ENCODE measurements at regions not wholly inside any gene's neighbourhood (a gene's known extent, or its start where the extent isn't known, plus 50 kb on each side); places are given as distances from the start of the nearest gene placed in this dataset.

GRCh38 chr9:4435197-4435596 lies 55.1 kb upstream of the SLC1A1 start:
- no peak for DNase-seq

GRCh38 chr9:4433379-4433778 lies 56.9 kb upstream of the SLC1A1 start:
- DNase-seq = no peak

GRCh38 chr9:4430432-4431261 lies 59.6 kb upstream of the SLC1A1 start:
- no peak for DNase-seq

GRCh38 chr9:4425319-4426045 lies 64.8 kb upstream of the SLC1A1 start:
- DNase-seq = no peak

GRCh38 chr9:4424891-4425290 lies 65.4 kb upstream of the SLC1A1 start:
- no peak for DNase-seq

GRCh38 chr9:4424038-4424437 lies 66.2 kb upstream of the SLC1A1 start:
- DNase-seq = no peak

- no peak for DNase-seq
These were observed 67.1 kb upstream of the SLC1A1 start for GRCh38 chr9:4423207-4423610.

GRCh38 chr9:4422495-4422894 lies 67.8 kb upstream of the SLC1A1 start:
- DNase-seq = peak; percentile 13

GRCh38 chr9:4421847-4422246 lies 68.4 kb upstream of the SLC1A1 start:
- DNase-seq = no peak

GRCh38 chr9:4420351-4420750 lies 69.9 kb upstream of the SLC1A1 start:
- DNase-seq = no peak

GRCh38 chr9:4417578-4418325 lies 72.5 kb upstream of the SLC1A1 start:
- no peak for DNase-seq

GRCh38 chr9:4416467-4416866 lies 73.8 kb upstream of the SLC1A1 start:
- no peak for DNase-seq

GRCh38 chr9:4415281-4415680 lies 75.0 kb upstream of the SLC1A1 start:
- no peak for DNase-seq

GRCh38 chr9:4413856-4414255 lies 76.4 kb upstream of the SLC1A1 start:
- no peak for DNase-seq

- DNase-seq = no peak
These were observed 86.1 kb upstream of the SLC1A1 start for GRCh38 chr9:4404156-4404555.

GRCh38 chr9:4402501-4402900 lies 87.8 kb upstream of the SLC1A1 start:
- no peak for DNase-seq

- DNase-seq = no peak
These were observed 89.5 kb upstream of the SLC1A1 start for GRCh38 chr9:4400731-4401130.

- DNase-seq = no peak
These were observed 92.4 kb upstream of the SLC1A1 start for GRCh38 chr9:4397917-4398316.

GRCh38 chr9:4393806-4394523 lies 94.1 kb upstream of the GLIS3 start:
- no peak for DNase-seq

- DNase-seq = no peak
These were observed 89.9 kb upstream of the GLIS3 start for GRCh38 chr9:4389755-4390154.

- no peak for DNase-seq
These were observed 89.1 kb upstream of the GLIS3 start for GRCh38 chr9:4389003-4389402.

- DNase-seq = no peak
These were observed 87.0 kb upstream of the GLIS3 start for GRCh38 chr9:4386819-4387218.

GRCh38 chr9:4384750-4385149 lies 84.9 kb upstream of the GLIS3 start:
- DNase-seq = no peak

All from hematopoietic multipotent progenitor cell treated with erythropoietin and hydrocortisone succinate and interleukin-3 and kit ligand, for 6 days (in vitro differentiated cells).